Anterior cingulate cortex (tissue), 58 donors: ENCODE measurements at regions not wholly inside any gene's neighbourhood (a gene's known extent, or its start where the extent isn't known, plus 50 kb on each side); places are given as distances from the start of the nearest gene placed in this dataset.

Experiments used
- DNase-seq, 58 donors: peaks; one replicate each; lab custom pipeline; 2025; lab: John Stamatoyannopoulos, UW

DNA sequence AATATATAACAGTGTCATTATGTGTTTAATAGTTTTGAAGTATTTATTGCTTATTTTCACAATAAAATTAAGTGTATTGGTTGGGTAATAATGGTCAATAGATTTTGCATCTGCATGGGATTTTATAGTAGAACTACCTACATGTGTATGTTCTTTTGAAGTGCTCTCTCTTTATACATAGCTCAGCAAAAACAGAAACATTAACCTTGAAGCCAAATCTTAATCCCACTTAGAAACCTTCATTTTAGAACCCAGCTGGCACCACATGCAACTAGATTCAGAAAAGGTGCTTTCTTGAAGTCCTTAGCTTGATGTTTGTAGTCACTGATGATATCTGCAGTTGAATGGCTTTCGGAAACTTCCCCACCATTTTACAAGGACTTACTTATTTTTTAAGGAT, 146.9 kb upstream of the IL12A start:
- DNase-seq: no peak

DNA sequence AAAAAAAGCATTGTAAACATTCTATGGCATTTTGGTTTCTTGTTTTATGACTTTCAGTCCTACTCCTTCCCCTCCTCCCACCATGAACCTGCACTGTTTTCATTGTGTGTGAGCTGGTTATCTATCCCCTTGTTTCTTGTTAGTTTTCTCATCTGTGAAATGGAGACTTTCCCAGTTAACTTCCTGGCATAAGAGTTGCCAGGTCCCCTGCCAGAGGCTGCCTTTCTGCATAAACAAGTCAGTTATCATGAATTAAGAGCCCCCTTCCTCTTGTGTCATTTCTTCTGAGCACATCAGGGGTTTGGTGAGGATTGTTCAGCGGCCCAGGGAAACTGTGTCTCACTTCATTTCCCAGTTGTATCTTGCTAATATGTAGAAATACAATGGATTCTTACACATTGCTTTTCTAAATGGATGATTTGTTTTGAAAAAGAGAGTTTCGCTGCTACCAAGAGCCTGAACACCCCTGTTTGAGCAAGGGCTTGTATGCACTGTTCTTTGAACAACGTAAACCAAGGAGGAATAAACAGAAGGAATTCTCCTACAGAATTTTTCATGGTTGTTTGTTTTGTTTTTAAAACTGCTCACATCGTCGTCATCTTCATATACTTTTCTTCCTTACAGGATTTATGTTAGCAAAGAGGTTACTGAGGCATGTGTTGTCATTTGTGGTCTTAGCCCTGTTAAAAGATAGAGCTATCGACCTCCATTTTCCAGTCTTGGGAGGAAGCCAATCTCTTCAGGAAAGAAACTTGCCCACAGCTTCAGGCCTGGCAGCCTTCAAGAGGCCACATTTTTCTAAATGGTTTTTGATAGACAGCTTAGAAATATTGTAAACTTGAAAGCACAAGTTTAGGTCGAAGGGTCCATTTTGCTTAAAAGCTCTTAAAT, 144.6 kb upstream of the IL12A start:
- peak in 2 of 58 donors; percentile 22 to 40 for DNase-seq

- DNase-seq: peak in 12 of 58 donors; percentile 21 to 66 (median 34)
These were observed 143.8 kb upstream of the IL12A start for GRCh38 chr3:159844801-159845261.

- DNase-seq: no peak
These were observed 142.9 kb upstream of the IL12A start for GRCh38 chr3:159845737-159846136.

- DNase-seq: no peak
These were observed 142.4 kb upstream of the IL12A start for GRCh38 chr3:159846255-159846654.

- peak in 11 of 58 donors; percentile 27 to 59 (median 41) for DNase-seq
These were observed 140.1 kb upstream of the IL12A start for GRCh38 chr3:159848348-159849118.

DNA sequence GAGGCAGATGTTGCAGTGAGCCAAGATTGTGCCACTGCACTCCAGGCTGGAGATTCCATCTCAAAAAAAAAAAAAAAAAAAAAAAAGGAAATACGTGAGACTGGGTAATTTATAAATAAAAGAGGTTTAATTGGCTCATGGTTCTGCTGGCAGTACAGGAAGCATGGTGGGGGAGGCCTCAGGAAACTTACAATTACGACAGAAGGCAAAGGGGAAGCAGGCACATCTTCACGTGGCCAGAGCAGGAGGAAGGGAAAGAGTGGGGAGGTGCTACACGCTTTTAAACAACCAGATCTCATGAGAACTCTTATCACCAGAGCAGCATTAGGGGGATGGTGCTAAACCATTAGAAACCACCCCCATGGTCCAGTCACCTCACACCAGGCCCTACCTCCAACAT, 138.2 kb upstream of the IL12A start:
- DNase-seq: no peak

DNA sequence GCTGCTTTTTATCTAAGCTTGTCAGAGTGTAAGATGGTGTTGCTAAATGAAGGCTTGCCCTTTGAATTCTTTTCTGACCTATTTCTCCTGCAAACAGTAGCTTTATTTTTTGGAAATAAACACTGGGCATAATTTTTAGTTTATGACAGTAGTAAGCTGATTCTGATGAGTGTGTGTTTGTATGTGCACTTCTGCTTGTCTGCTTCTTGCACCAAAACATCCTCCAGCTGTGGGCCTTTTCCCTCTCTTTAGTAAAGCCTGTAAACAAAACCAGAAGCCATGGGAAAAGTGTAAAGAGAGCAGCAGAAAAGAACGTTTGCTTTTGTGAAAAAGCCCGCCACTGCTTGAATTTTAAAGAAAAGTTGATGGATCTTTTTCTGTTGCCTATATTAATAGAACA, 136.4 kb upstream of the IL12A start:
- DNase-seq: no peak

GRCh38 chr3:159852821-159853505, 135.7 kb upstream of the IL12A start:
- DNase-seq: peak in 27 of 58 donors; percentile 27 to 82 (median 57)

GRCh38 chr3:159853506-159853864, 135.2 kb upstream of the IL12A start:
- no peak for DNase-seq

DNA sequence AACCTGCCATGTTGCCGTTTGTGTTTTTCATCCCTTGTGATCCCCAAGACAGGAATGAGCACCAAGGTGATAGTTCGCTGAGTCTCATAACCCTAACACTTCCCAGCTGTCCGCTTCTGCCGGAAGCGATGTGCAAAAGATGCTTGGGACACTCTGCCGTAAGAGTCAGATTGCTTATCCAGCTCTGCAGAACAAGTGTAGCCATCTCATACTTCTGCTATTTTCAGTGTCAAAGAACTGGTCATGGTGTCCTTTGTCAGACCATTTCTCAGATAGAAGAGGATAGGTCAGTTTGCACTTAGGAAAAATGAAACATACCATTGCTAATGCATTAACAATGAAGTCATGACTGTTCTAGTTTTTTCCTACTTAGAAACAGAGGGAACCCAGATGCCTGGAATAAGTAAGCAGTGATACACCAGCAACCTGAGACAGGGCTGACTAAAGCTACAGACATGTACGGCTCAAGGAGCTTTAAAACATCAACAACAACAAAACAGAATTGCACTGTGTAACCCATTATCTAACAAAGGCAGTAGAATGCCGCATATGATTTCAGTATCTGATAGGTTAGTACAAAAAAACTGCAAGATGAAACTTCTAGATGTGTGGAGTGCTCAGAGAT, 134.0 kb upstream of the IL12A start:
- DNase-seq: peak in 1 of 58 donors; percentile 28

GRCh38 chr3:159855599-159856346, 132.9 kb upstream of the IL12A start:
- DNase-seq: no peak

GRCh38 chr3:159856590-159857104, 132.0 kb upstream of the IL12A start:
- peak in 6 of 58 donors; percentile 11 to 46 (median 29) for DNase-seq

- peak in 2 of 58 donors; percentile 42 to 65 for DNase-seq
These were observed 130.8 kb upstream of the IL12A start for GRCh38 chr3:159857840-159858239.

DNA sequence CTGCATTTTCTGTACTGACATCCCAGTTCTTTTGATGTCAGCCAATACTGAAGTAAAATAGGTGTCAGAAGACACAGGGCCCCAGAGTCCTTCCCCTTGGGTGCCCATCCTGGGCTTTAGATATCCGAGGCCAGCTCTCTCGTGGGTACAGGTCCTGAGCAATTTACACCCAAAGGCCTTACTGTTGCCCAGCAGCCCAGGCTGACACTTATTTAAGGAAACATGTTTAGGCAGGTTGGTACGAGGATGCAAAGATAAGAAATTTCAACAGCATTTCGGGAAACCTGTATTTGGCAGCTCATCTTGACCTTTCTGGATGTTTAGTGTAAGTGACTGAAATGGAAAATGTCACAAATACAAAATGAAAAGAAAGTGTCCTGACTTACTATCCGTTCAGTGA, 130.0 kb upstream of the IL12A start:
- DNase-seq: no peak

GRCh38 chr3:159859424-159859823, 129.2 kb upstream of the IL12A start:
- DNase-seq: no peak

DNA sequence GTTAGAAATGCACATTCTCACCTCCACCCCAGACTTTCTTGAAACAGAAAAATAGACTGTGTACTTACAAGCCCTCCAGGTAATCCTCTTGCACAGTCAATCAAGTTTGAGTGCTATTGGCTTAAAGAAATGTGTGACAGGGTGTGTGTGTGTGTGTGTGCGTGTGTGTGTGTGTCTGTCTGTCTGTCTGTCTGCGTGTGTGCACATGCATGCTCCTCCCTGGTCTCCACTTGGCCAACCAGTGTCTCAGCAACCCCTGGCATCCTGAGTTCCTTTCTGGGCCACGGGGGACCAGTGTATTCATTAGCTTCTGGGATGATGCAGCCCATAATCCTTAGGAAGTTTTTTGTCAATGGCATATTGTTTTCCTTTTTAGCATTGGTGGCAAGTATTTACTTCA, 128.8 kb upstream of the IL12A start:
- no peak for DNase-seq

DNA sequence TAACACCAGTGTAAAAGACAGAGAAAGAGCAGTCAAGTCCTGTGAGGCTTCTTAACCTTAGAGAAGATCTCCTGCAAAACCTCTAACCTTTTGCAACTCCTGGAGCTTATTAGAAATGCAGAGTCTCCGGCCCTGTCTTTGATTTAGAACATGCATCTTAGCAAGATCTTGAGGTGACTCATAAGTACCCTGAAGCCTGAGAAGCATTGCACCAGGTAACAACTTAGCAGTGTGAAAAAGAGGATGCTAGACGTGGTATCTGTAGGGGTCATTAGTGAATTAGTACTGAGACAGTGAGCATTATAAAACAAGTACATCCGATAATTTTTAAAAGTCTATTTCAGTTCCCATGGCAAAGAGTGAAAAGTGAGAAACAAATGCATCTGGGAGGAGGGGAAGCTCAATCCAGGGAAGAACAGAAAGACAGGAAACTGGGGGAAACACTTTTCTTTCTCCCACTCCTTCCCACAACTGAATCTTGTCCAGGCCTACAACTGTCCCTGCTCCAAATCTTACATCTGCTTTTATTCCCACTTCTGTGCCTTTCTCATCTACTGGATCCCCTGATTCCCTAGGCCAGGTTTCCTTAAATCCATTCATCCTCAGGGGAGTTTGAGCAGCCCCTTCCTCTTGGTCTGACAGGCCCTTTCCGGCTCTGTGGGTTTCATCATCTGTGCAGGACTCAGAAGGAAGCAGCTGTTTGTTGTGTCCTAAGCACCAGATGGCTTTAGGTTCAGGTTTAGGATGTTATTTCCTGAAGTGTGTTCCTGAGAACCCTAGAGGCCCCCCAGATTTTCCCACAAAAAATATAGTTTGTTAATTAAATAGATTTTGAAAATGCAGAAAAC, 128.1 kb upstream of the IL12A start:
- DNase-seq: no peak
